Lower lobe of right lung (tissue), 2 donors: ENCODE measurements at regions not wholly inside any gene's neighbourhood (a gene's known extent, or its start where the extent isn't known, plus 50 kb on each side); places are given as distances from the start of the nearest gene placed in this dataset.

Experiments used
- ATAC-seq, 2 donors: fragments of 200-7000 bp; cut with Tn5 transposase; one replicate each; pipeline ENCODE4 v1.9.1; 2020 to 2022; ENCODE audit warnings: mild to moderate bottlenecking in 2 of 2, moderate library complexity in 2 of 2
- DNase-seq: peaks from one replicate; pipeline ENCODE4 v3.0.0-alpha.2; 2020
- H3K27ac ChIP-seq: fragments of 200-600 bp; one replicate; pipeline ENCODE4 v1.8.0; 2022
- H3K27me3 ChIP-seq: fragments of 200-600 bp; one replicate; pipeline ENCODE4 v1.8.0; 2022; ENCODE audit warnings: low read depth
- H3K36me3 ChIP-seq: fragments of 200-600 bp; one replicate; pipeline ENCODE4 v1.8.0; 2022; ENCODE audit warnings: mild to moderate bottlenecking
- H3K4me1 ChIP-seq: fragments of 200-600 bp; one replicate; pipeline ENCODE4 v1.8.0; 2022
- H3K4me3 ChIP-seq: fragments of 200-600 bp; one replicate; pipeline ENCODE4 v1.8.0; 2022; ENCODE audit warnings: mild to moderate bottlenecking
- H3K9me3 ChIP-seq: fragments of 200-600 bp; one replicate; pipeline ENCODE4 v1.8.0; 2022
- intact Hi-C: fragments of 100-400 bp; cut with DNase I; formaldehyde crosslinking; loops from one replicate; pipeline ENCODE4 v1.11.0; 2022
- TF ChIP-seq, protein P1 (sequence below): fragments of 200-600 bp; IDR thresholded peaks from one replicate; pipeline ENCODE4 v1.8.0; 2022; ENCODE audit warnings: antibody characterized with exemption, mild to moderate bottlenecking
- donor health status: DM: no; HTN: yes; CAD: no; lungs with severe emphysema.

GRCh38 chr2:15808204-15808910, 132.0 kb upstream of the MYCN start:
- ATAC-seq (no peak), DNase-seq (no peak)
- H3K36me3 ChIP-seq: no peaks in the 10 kb centered on the region
- TF ChIP-seq, protein P1, sequence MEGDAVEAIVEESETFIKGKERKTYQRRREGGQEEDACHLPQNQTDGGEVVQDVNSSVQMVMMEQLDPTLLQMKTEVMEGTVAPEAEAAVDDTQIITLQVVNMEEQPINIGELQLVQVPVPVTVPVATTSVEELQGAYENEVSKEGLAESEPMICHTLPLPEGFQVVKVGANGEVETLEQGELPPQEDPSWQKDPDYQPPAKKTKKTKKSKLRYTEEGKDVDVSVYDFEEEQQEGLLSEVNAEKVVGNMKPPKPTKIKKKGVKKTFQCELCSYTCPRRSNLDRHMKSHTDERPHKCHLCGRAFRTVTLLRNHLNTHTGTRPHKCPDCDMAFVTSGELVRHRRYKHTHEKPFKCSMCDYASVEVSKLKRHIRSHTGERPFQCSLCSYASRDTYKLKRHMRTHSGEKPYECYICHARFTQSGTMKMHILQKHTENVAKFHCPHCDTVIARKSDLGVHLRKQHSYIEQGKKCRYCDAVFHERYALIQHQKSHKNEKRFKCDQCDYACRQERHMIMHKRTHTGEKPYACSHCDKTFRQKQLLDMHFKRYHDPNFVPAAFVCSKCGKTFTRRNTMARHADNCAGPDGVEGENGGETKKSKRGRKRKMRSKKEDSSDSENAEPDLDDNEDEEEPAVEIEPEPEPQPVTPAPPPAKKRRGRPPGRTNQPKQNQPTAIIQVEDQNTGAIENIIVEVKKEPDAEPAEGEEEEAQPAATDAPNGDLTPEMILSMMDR: no peak
- H3K27ac ChIP-seq: no peak overlapping the region
- H3K27me3 ChIP-seq: no peaks in the 10 kb centered on the region
- no peaks in the 10 kb centered on the region for H3K9me3 ChIP-seq
- no peak overlapping the region for H3K4me3 ChIP-seq
- intact Hi-C loops: no loop called here
- H3K4me1 ChIP-seq: no peaks in the 10 kb centered on the region

GRCh38 chr2:15808944-15809343, 131.4 kb upstream of the MYCN start:
- Histone ChIP-seq H3K9me3 (no peaks in the 10 kb centered on the region), H3K4me1 (no peaks in the 10 kb centered on the region), H3K27ac (no peak overlapping the region), H3K36me3 (no peaks in the 10 kb centered on the region), H3K27me3 (no peaks in the 10 kb centered on the region), H3K4me3 (no peak overlapping the region)
- ATAC-seq (no peak), DNase-seq (no peak)
- TF ChIP-seq, protein P1: no peak
- intact Hi-C loops: no loop called here

- intact Hi-C loops: no loop called here
- DNase-seq: no peak
- Histone ChIP-seq H3K4me3 (no peak overlapping the region), H3K27ac (no peak overlapping the region), H3K36me3 (no peaks in the 10 kb centered on the region), H3K27me3 (no peaks in the 10 kb centered on the region), H3K9me3 (no peaks in the 10 kb centered on the region), H3K4me1 (no peaks in the 10 kb centered on the region)
- TF ChIP-seq, protein P1: no peak
- no peak for ATAC-seq
Measured at GRCh38 chr2:15809404-15809803, 130.9 kb upstream of the MYCN start.

DNA sequence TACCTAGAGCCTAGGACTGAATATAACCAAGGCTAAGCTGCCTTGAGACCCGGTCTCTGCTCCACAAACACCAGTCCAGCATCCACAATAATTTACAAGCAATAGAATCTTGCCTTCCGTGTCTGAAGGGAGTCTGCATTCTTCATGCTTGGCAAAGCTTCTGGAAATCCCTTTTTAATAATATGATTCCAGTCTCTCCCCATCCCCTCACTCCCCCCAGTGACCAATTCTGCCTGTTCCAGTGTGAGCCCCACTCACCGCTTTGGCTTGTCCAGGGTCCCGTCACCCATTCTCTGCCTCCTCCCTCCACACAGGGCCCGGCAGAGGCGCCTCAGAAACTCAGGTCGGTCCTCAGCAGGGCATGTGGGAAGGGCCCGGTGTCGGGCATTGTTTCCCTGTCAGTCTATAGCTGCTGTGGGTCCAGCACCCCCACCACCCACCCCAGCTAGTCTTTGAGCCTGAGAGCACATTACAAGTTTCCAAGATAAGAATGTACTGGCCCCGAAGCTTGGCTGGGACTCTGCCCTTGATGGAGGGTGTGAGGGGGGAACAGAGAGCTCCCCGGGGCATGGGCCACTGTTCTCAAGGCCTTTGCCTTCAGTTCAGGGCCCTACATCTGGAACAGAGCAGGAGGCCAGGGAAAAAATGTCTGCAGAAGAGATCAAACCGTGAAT, 129.7 kb upstream of the MYCN start:
- TF ChIP-seq, protein P1: no peak
- Histone ChIP-seq H3K9me3 (no peaks in the 10 kb centered on the region), H3K4me1 (no peaks in the 10 kb centered on the region), H3K36me3 (no peaks in the 10 kb centered on the region), H3K27ac (no peak overlapping the region), H3K27me3 (no peaks in the 10 kb centered on the region), H3K4me3 (no peak overlapping the region)
- no peak for ATAC-seq
- intact Hi-C loops: no loop called here
- no peak for DNase-seq

DNA sequence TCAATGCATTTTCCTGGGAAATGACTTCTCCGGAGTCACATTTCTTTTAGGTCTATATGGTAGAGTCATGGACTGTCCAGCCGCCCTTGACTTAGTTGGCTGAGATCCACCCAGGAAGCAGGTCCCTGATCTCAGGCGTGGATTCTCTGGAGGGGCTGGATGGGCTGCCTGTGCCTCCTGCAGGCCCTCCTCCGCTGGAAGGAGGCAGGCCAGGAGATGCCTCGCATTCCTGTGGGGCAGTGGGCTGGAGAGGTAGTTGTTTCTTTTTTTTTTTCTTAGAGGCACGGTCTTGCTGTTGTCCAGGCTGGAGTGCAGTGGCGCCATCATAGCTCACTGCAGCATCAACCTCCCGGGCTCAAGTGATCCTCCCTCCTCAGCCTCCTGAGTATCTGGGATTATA, 129.0 kb upstream of the MYCN start:
- H3K36me3 ChIP-seq: no peaks in the 10 kb centered on the region
- no peak overlapping the region for H3K4me3 ChIP-seq
- ATAC-seq (no peak), DNase-seq (no peak)
- no peaks in the 10 kb centered on the region for H3K27me3 ChIP-seq
- H3K9me3 ChIP-seq: no peaks in the 10 kb centered on the region
- intact Hi-C loops: no loop called here
- no peaks in the 10 kb centered on the region for H3K4me1 ChIP-seq
- no peak overlapping the region for H3K27ac ChIP-seq
- TF ChIP-seq, protein P1: no peak
